HEK293 (cell line): ENCODE measurements at regions not wholly inside any gene's neighbourhood (a gene's known extent, or its start where the extent isn't known, plus 50 kb on each side); places are given as distances from the start of the nearest gene placed in this dataset.
A peak's percentile ranks its signal among the peaks of the same experiment; 100 is the strongest.

Experiments used
- CTCF ChIA-PET: fragments of 350-600 bp; formaldehyde crosslinking; extraction: SDS; loops from one replicate; lab custom pipeline; 2021; ENCODE audit warnings: antibody characterized with exemption; lab: Yijun Ruan, JAX
- POLR2A ChIA-PET: fragments of 300-600 bp; formaldehyde crosslinking; extraction: SDS; loops from one replicate; lab custom pipeline; 2020; ENCODE audit warnings: antibody characterized with exemption, inconsistent platforms; lab: Yijun Ruan, JAX
- H3K27ac ChIP-seq: fragments of 200-500 bp; sonication (Bioruptor generic); 2 replicates; pipeline ENCODE4 v1.5.1; 2014; ENCODE audit warnings: low read depth, low read length, control low read depth, inconsistent platforms; ENCODE audit errors: extremely low read depth
- H3K36me3 ChIP-seq, 2 experiments: fragments of 200-500 bp in 1 of 2; sonication (Bioruptor generic) in 1 of 2; 1 replicate in 1 of 2; 2 replicates in 1 of 2; pipeline ENCODE4 v1.5.1; 2014 to 2017; ENCODE audit warnings: inconsistent platforms in 2 of 2, low read length in 2 of 2; ENCODE audit not compliant: control insufficient read depth in 2 of 2, insufficient read depth in 1 of 2
- H3K4me1 ChIP-seq: fragments of 200-500 bp; sonication (Bioruptor generic); 2 replicates; pipeline ENCODE4 v1.5.1; 2014; ENCODE audit warnings: mild to moderate bottlenecking, low read length, inconsistent platforms; ENCODE audit not compliant: control insufficient read depth, insufficient read depth
- H3K4me3 ChIP-seq: 2 replicates; pipeline ENCODE4 v1.5.1; 2011; ENCODE audit warnings: low read depth, mild to moderate bottlenecking, control low read depth, low read length, moderate library complexity
- H3K9me3 ChIP-seq: fragments of 200-500 bp; sonication (Bioruptor generic); 2 replicates; pipeline ENCODE4 v1.5.1; 2014; ENCODE audit warnings: low read depth, low read length, inconsistent platforms; ENCODE audit not compliant: control insufficient read depth, insufficient read depth
- HIC1 ChIP-seq: fragments of 450-650 bp; formaldehyde crosslinking; IDR thresholded peaks from 2 replicates; pipeline ENCODE4 v1.5.1; 2016; ENCODE audit warnings: missing biosample characterization, missing genetic modification characterization
- KLF1 ChIP-seq: fragments of 450-650 bp; formaldehyde crosslinking; IDR thresholded peaks from 2 replicates; pipeline ENCODE4 v1.5.1; 2016; ENCODE audit warnings: missing biosample characterization, missing genetic modification characterization
- SETDB1 ChIP-seq: IDR thresholded peaks from one replicate; pipeline ENCODE4 v1.6.1; 2017; ENCODE audit warnings: mild to moderate bottlenecking, low read length, moderate library complexity, mixed read lengths; ENCODE audit not compliant: insufficient read length
- TCF7L2 ChIP-seq: IDR thresholded peaks from 2 replicates; pipeline ENCODE4 v1.6.1; 2011; ENCODE audit warnings: low read depth, mild to moderate bottlenecking, inconsistent platforms, low read length, moderate library complexity, borderline replicate concordance
- ZBTB20 ChIP-seq: fragments of 450-650 bp; formaldehyde crosslinking; IDR thresholded peaks from 2 replicates; pipeline ENCODE4 v1.5.1; 2016; ENCODE audit warnings: missing biosample characterization, missing genetic modification characterization
- ZBTB48 ChIP-seq: fragments of 450-650 bp; formaldehyde crosslinking; IDR thresholded peaks from 2 replicates; pipeline ENCODE4 v1.5.1; 2016; ENCODE audit warnings: missing biosample characterization, missing genetic modification characterization
- ZEB2 ChIP-seq: fragments of 450-650 bp; formaldehyde crosslinking; IDR thresholded peaks from 2 replicates; pipeline ENCODE4 v1.5.1; 2016; ENCODE audit warnings: missing biosample characterization, missing genetic modification characterization
- ZIC2 ChIP-seq: fragments of 450-650 bp; formaldehyde crosslinking; IDR thresholded peaks from 2 replicates; pipeline ENCODE4 v1.5.1; 2016; ENCODE audit warnings: missing biosample characterization, missing genetic modification characterization
- ZNF138 ChIP-seq: fragments of 450-650 bp; formaldehyde crosslinking; IDR thresholded peaks from 2 replicates; pipeline ENCODE4 v1.5.1; 2016; ENCODE audit warnings: missing biosample characterization, missing genetic modification characterization, borderline replicate concordance
- ZNF24 ChIP-seq: fragments of 450-650 bp; formaldehyde crosslinking; IDR thresholded peaks from 2 replicates; pipeline ENCODE4 v1.5.1; 2016; ENCODE audit warnings: missing biosample characterization, missing genetic modification characterization
- ZNF292 ChIP-seq: fragments of 450-650 bp; formaldehyde crosslinking; IDR thresholded peaks from 2 replicates; pipeline ENCODE4 v1.5.1; 2016; ENCODE audit warnings: low read depth, missing biosample characterization, missing genetic modification characterization, borderline replicate concordance
- ZNF335 ChIP-seq: fragments of 450-650 bp; formaldehyde crosslinking; conservative IDR thresholded peaks from 2 replicates; pipeline ENCODE4 v1.5.1; 2016; ENCODE audit warnings: missing biosample characterization, missing genetic modification characterization
- ZNF521 ChIP-seq: fragments of 450-650 bp; formaldehyde crosslinking; IDR thresholded peaks from 2 replicates; pipeline ENCODE4 v1.5.1; 2017; ENCODE audit warnings: missing biosample characterization, mild to moderate bottlenecking, missing genetic modification characterization
- ZNF621 ChIP-seq: fragments of 450-650 bp; formaldehyde crosslinking; IDR thresholded peaks from 2 replicates; pipeline ENCODE4 v1.5.1; 2017; ENCODE audit warnings: missing biosample characterization, missing genetic modification characterization
- ZNF629 ChIP-seq: fragments of 450-650 bp; formaldehyde crosslinking; IDR thresholded peaks from 2 replicates; pipeline ENCODE4 v1.5.1; 2017; ENCODE audit warnings: missing biosample characterization, missing genetic modification characterization
- ZNF792 ChIP-seq: fragments of 450-650 bp; formaldehyde crosslinking; IDR thresholded peaks from 2 replicates; pipeline ENCODE4 v1.5.1; 2016; ENCODE audit warnings: missing biosample characterization, missing genetic modification characterization
- ZNF830 ChIP-seq: fragments of 450-650 bp; IDR thresholded peaks from 2 replicates; pipeline ENCODE4 v1.5.0; 2018; ENCODE audit warnings: missing biosample characterization, missing genetic modification characterization, low read depth, mild to moderate bottlenecking, moderate library complexity
- ZSCAN16 ChIP-seq: fragments of 450-650 bp; formaldehyde crosslinking; IDR thresholded peaks from 2 replicates; pipeline ENCODE4 v1.5.1; 2016; ENCODE audit warnings: missing biosample characterization, missing genetic modification characterization
- TF ChIP-seq, protein P1 (sequence below): fragments of 450-650 bp; formaldehyde crosslinking; IDR thresholded peaks from 2 replicates; pipeline ENCODE4 v1.5.1; 2016; ENCODE audit warnings: missing biosample characterization, missing genetic modification characterization
- TF ChIP-seq, protein P2 (sequence below): IDR thresholded peaks from 2 replicates; pipeline ENCODE4 v1.6.1; 2011; ENCODE audit warnings: mild to moderate bottlenecking, low read depth, low read length, borderline replicate concordance
- TF ChIP-seq, protein P3 (sequence below): fragments of 450-650 bp; formaldehyde crosslinking; IDR thresholded peaks from 2 replicates; pipeline ENCODE4 v1.5.1; 2016; ENCODE audit warnings: missing biosample characterization, missing genetic modification characterization
- TF ChIP-seq, protein P4 (sequence below): fragments of 450-650 bp; formaldehyde crosslinking; conservative IDR thresholded peaks from 2 replicates; pipeline ENCODE4 v1.5.1; 2016; ENCODE audit warnings: low read depth, missing biosample characterization, missing genetic modification characterization

- POLR2A ChIA-PET = no interaction called here
- H3K4me3 ChIP-seq = no peak overlapping the region
- H3K27ac ChIP-seq = no peak overlapping the region
- TF ChIP-seq, protein P1, sequence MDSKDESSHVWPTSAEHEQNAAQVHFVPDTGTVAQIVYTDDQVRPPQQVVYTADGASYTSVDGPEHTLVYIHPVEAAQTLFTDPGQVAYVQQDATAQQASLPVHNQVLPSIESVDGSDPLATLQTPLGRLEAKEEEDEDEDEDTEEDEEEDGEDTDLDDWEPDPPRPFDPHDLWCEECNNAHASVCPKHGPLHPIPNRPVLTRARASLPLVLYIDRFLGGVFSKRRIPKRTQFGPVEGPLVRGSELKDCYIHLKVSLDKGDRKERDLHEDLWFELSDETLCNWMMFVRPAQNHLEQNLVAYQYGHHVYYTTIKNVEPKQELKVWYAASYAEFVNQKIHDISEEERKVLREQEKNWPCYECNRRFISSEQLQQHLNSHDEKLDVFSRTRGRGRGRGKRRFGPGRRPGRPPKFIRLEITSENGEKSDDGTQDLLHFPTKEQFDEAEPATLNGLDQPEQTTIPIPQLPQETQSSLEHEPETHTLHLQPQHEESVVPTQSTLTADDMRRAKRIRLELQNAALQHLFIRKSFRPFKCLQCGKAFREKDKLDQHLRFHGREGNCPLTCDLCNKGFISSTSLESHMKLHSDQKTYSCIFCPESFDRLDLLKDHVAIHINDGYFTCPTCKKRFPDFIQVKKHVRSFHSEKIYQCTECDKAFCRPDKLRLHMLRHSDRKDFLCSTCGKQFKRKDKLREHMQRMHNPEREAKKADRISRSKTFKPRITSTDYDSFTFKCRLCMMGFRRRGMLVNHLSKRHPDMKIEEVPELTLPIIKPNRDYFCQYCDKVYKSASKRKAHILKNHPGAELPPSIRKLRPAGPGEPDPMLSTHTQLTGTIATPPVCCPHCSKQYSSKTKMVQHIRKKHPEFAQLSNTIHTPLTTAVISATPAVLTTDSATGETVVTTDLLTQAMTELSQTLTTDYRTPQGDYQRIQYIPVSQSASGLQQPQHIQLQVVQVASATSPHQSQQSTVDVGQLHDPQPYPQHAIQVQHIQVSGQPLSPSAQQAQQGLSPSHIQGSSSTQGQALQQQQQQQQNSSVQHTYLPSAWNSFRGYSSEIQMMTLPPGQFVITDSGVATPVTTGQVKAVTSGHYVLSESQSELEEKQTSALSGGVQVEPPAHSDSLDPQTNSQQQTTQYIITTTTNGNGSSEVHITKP (tag by site-specific recombination) = peak; percentile 48; the same call in 1 of the 2 replicates
- peak; percentile 77 for TF ChIP-seq ZBTB20
- peak; percentile 53; the same call in 1 of the 2 replicates for TF ChIP-seq ZNF335 (tag by site-specific recombination)
- peak; percentile 28; the same call in 1 of the 2 replicates for TF ChIP-seq KLF1
- no peak for TF ChIP-seq ZNF830 (tag by site-specific recombination)
- TF ChIP-seq TCF7L2 = no peak
- peak; percentile 45 for TF ChIP-seq HIC1 (tag by site-specific recombination)
- no peaks in the 10 kb centered on the region for H3K4me1 ChIP-seq
- no peaks in the 10 kb centered on the region for H3K9me3 ChIP-seq
- CTCF ChIA-PET = no interaction called here
- H3K36me3 ChIP-seq = no peaks in the 10 kb centered on the region
These were observed 2662.9 kb upstream of the PCDH20 start for GRCh38 chr13:64078480-64078936.

DNA sequence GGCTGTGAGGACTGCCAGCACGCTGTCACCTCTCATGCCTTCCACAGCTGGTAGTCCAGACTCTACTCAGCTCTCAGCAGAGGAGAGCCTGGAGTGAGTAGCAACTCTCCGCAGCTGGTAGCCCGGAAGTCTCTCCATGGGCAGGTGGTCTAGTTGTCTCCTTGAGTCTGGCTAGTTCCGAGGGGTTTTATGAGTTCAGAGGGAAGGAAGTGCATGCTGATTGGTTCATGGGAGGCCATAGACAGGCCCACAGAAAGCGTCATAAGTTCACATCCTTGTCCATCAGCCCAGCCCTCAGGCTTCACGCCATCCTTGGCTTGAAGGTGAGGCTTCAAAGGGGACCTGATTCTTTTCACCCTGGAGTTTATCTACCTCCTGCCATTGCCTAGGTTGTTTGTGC is 2662.4 kb upstream of the PCDH20 start:
- ChIA-PET CTCF (no interaction called here), POLR2A (no interaction called here)
- Histone ChIP-seq H3K4me1 (no peaks in the 10 kb centered on the region), H3K27ac (no peak overlapping the region), H3K36me3 (no peaks in the 10 kb centered on the region), H3K4me3 (no peak overlapping the region), H3K9me3 (no peaks in the 10 kb centered on the region)
- TF ChIP-seq ZNF292 (tag by site-specific recombination) (no peak), ZNF629 (tag by site-specific recombination) (no peak), ZIC2 (tag by site-specific recombination) (no peak), ZEB2 (tag by site-specific recombination) (no peak), ZSCAN16 (tag by site-specific recombination) (no peak), SETDB1 (no peak), ZNF521 (tag by site-specific recombination) (no peak), ZNF138 (tag by site-specific recombination) (no peak), ZBTB48 (tag by site-specific recombination) (no peak), ZNF621 (no peak), ZNF792 (tag by site-specific recombination) (no peak), ZNF24 (no peak)
- TF ChIP-seq, protein P2, sequence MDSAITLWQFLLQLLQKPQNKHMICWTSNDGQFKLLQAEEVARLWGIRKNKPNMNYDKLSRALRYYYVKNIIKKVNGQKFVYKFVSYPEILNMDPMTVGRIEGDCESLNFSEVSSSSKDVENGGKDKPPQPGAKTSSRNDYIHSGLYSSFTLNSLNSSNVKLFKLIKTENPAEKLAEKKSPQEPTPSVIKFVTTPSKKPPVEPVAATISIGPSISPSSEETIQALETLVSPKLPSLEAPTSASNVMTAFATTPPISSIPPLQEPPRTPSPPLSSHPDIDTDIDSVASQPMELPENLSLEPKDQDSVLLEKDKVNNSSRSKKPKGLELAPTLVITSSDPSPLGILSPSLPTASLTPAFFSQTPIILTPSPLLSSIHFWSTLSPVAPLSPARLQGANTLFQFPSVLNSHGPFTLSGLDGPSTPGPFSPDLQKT = no peak
- TF ChIP-seq, protein P3, sequence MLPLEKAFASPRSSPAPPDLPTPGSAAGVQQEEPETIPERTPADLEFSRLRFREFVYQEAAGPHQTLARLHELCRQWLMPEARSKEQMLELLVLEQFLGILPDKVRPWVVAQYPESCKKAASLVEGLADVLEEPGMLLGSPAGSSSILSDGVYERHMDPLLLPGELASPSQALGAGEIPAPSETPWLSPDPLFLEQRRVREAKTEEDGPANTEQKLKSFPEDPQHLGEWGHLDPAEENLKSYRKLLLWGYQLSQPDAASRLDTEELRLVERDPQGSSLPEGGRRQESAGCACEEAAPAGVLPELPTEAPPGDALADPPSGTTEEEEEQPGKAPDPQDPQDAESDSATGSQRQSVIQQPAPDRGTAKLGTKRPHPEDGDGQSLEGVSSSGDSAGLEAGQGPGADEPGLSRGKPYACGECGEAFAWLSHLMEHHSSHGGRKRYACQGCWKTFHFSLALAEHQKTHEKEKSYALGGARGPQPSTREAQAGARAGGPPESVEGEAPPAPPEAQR = no peak
- TF ChIP-seq, protein P4, sequence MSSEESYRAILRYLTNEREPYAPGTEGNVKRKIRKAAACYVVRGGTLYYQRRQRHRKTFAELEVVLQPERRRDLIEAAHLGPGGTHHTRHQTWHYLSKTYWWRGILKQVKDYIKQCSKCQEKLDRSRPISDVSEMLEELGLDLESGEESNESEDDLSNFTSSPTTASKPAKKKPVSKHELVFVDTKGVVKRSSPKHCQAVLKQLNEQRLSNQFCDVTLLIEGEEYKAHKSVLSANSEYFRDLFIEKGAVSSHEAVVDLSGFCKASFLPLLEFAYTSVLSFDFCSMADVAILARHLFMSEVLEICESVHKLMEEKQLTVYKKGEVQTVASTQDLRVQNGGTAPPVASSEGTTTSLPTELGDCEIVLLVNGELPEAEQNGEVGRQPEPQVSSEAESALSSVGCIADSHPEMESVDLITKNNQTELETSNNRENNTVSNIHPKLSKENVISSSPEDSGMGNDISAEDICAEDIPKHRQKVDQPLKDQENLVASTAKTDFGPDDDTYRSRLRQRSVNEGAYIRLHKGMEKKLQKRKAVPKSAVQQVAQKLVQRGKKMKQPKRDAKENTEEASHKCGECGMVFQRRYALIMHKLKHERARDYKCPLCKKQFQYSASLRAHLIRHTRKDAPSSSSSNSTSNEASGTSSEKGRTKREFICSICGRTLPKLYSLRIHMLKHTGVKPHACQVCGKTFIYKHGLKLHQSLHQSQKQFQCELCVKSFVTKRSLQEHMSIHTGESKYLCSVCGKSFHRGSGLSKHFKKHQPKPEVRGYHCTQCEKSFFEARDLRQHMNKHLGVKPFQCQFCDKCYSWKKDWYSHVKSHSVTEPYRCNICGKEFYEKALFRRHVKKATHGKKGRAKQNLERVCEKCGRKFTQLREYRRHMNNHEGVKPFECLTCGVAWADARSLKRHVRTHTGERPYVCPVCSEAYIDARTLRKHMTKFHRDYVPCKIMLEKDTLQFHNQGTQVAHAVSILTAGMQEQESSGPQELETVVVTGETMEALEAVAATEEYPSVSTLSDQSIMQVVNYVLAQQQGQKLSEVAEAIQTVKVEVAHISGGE (tag by site-specific recombination) = no peak
